AG09319 (cell line): ENCODE measurements at regions not wholly inside any gene's neighbourhood (a gene's known extent, or its start where the extent isn't known, plus 50 kb on each side); places are given as distances from the start of the nearest gene placed in this dataset.
A peak's percentile ranks its signal among the peaks of the same experiment; 100 is the strongest.

Experiments
- DNase-seq: peaks from one replicate; pipeline ENCODE4 v3.0.0-alpha.2; 2010; ENCODE audit warnings: low read depth; ENCODE audit errors: extremely low read depth
- CTCF ChIP-seq: IDR thresholded peaks from 2 replicates; pipeline ENCODE4 v1.5.1; 2011; ENCODE audit warnings: low read depth, mild to moderate bottlenecking, inconsistent platforms, low read length, moderate library complexity

- DNase-seq, result no peak
- no peak for TF ChIP-seq CTCF
These were observed 321.5 kb downstream of the MAP2K4 start for GRCh38 chr17:12342161-12342560.

DNA sequence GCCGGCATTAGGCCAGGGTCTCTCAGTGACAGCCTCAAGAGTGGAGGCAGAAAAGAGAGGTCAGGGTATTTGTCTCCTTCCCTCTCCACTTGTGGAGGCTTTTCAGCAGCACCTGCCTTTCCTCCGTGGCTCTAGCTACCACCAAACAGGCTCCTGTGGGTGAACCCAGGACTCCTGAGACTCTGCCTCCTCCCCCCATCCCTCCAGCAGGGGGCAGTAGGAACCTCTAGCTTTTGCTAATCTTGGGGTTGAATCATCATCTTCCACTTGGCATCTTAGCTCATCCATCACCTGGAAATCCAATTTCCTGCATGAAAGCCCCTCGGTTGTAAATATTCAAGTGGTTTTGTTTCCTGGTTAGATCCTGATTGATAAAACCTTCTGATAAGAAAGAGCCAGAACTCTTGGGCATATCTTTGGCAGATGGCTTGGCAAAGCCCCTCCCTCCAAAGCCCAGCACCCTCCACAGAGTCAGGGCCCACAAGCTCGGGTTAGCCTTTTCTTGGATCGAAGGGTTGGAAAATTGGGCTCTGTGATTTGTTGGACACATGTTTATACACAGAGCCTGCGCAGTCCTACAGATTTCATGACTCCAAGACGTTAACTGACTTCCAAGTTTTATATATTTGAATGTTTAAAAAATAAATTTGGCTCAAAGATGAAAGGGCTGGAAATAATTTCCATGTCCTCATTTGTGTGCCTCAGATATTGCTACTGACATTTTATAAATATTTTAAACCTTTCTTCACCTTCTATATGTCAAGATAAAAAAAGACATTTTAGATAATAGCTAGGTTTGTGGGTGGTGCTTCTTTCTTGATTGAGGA lies 322.1 kb downstream of the MAP2K4 start:
- no peak for DNase-seq

GRCh38 chr17:12348476-12348875 lies 317.2 kb upstream of the MYOCD start:
- DNase-seq, result no peak
- no peak for TF ChIP-seq CTCF

More for the DNA sequence above, 322.1 kb downstream of the MAP2K4 start:
- TF ChIP-seq CTCF, result peak; percentile 38

DNA sequence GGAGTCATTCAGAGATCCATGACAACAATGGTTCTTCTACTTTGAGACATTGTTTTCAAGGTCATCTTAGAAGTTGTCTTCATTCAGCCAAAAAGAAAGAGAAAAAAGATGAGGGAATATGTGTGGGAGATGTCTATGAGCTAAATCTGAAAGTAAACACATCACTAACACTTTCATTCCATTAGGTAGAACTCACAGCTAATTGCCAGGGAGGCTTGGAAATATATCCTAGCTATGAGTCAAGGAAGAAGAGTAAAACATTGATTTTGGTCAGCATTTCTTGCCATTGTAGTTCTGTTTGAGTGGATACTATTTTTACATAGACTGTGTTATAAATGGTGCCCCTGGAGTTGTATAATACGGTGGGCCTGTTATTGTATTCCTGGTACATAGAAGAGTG lies 316.4 kb upstream of the MYOCD start:
- no peak for DNase-seq
- TF ChIP-seq CTCF, result no peak

- no peak for DNase-seq
- TF ChIP-seq CTCF, result no peak
These were observed 313.6 kb upstream of the MYOCD start for GRCh38 chr17:12352127-12352526.

GRCh38 chr17:12357600-12357999 lies 308.1 kb upstream of the MYOCD start:
- TF ChIP-seq CTCF, result no peak

GRCh38 chr17:12358477-12358876 lies 307.2 kb upstream of the MYOCD start:
- no peak for DNase-seq
- TF ChIP-seq CTCF, result no peak

More at GRCh38 chr17:12357600-12357999, 308.1 kb upstream of the MYOCD start:
- DNase-seq, result no peak
